Caco-2 (cell line): ENCODE measurements at regions not wholly inside any gene's neighbourhood (a gene's known extent, or its start where the extent isn't known, plus 50 kb on each side); places are given as distances from the start of the nearest gene placed in this dataset.

ENCODE experiments used
- BruUV-seq: library from RNA; stranded (reverse); fragments of 400-500 nt; replicated peaks from 2 replicates; lab custom pipeline; 2021; lab: Mats Ljungman, UMichigan
- CTCF ChIA-PET: fragments of 300-600 bp; sonication (Branson Sonifier 250); formaldehyde crosslinking; loops from one replicate; lab custom pipeline; 2022; ENCODE audit warnings: antibody characterized with exemption; lab: Charles Lee
- POLR2A ChIA-PET: fragments of 300-600 bp; sonication (Branson Sonifier 250); formaldehyde crosslinking; loops from one replicate; lab custom pipeline; 2022; ENCODE audit warnings: antibody characterized with exemption; lab: Charles Lee
- DNase-seq, 2 experiments: peaks; one replicate each; pipeline versions ENCODE4 v3.0.0 to v3.0.0-alpha.2; 2020 to 2022
- H3K27me3 ChIP-seq: replicated peaks from 2 replicates; pipeline ENCODE4 v1.6.0; 2011; ENCODE audit warnings: low read length; ENCODE audit not compliant: control insufficient read depth, insufficient read depth
- H3K36me3 ChIP-seq: 2 replicates; pipeline ENCODE4 v1.5.1; 2011; ENCODE audit warnings: low read length; ENCODE audit not compliant: control insufficient read depth, insufficient read depth
- H3K4me1 ChIP-seq: fragments of 250-450 bp; sonication (Bioruptor Pico); 2 replicates; pipeline ENCODE4 v1.5.1; 2020; ENCODE audit warnings: mild to moderate bottlenecking
- H3K4me3 ChIP-seq: 2 replicates; pipeline ENCODE4 v1.5.1; 2011; ENCODE audit warnings: low read depth, mild to moderate bottlenecking, control low read depth, low read length
- H3K9me3 ChIP-seq: fragments of 250-450 bp; sonication (Bioruptor Pico); 2 replicates; pipeline ENCODE4 v1.5.1; 2020; ENCODE audit warnings: mild to moderate bottlenecking, moderate library complexity
- H3K27ac Mint-ChIP-seq: one replicate; pipeline ENCODE4 v1.8.0; 2022; ENCODE audit warnings: mixed read lengths; ENCODE audit not compliant: unreplicated experiment
- H3K27me3 Mint-ChIP-seq: one replicate; pipeline ENCODE4 v1.8.0; 2022; ENCODE audit warnings: mixed read lengths; ENCODE audit not compliant: insufficient read depth, unreplicated experiment
- H3K36me3 Mint-ChIP-seq: one replicate; pipeline ENCODE4 v1.8.0; 2022; ENCODE audit warnings: mild to moderate bottlenecking, mixed read lengths; ENCODE audit not compliant: insufficient read depth, unreplicated experiment
- H3K4me1 Mint-ChIP-seq: one replicate; pipeline ENCODE4 v1.8.0; 2022; ENCODE audit warnings: low read depth, mixed read lengths; ENCODE audit not compliant: unreplicated experiment
- H3K4me3 Mint-ChIP-seq: one replicate; pipeline ENCODE4 v1.8.0; 2022; ENCODE audit warnings: mild to moderate bottlenecking, moderate library complexity, mixed read lengths; ENCODE audit not compliant: unreplicated experiment
- H3K9me3 Mint-ChIP-seq: one replicate; pipeline ENCODE4 v1.8.0; 2022; ENCODE audit warnings: mixed read lengths; ENCODE audit not compliant: unreplicated experiment
- CTCF ChIP-seq, 2 experiments: fragments of 200-600 bp in 1 of 2; IDR thresholded peaks; 1 replicate in 1 of 2; 2 replicates in 1 of 2; pipeline versions ENCODE4 v1.5.1 to v1.8.0; 2011 to 2022; ENCODE audit warnings: antibody characterized with exemption in 1 of 2, control low read depth in 1 of 2, inconsistent platforms in 1 of 2, low read depth in 1 of 2, low read length in 1 of 2, mild to moderate bottlenecking in 1 of 2, moderate library complexity in 1 of 2; ENCODE audit not compliant: insufficient read depth in 1 of 2, severe bottlenecking in 1 of 2, unreplicated experiment in 1 of 2
- intact Hi-C: fragments of 100-400 bp; cut with micrococcal nuclease; formaldehyde crosslinking; loops from one replicate; pipeline ENCODE4 v1.10.0; 2022; ENCODE audit not compliant: unreplicated experiment

GRCh38 chr7:116148626-116149025, 61.7 kb upstream of the TES start:
- no peak overlapping the region for H3K4me3 ChIP-seq
- no peaks in the 10 kb centered on the region for H3K27me3 ChIP-seq
- no peak for TF ChIP-seq CTCF (IDR thresholded peaks at IDR 0.05; ENCODE audit: insufficient read depth in 1 of 2, low read depth in 1 of 2, low read length in 1 of 2, severe bottlenecking in 1 of 2, unreplicated experiment in 1 of 2)
- H3K4me1 ChIP-seq: no peaks in the 10 kb centered on the region
- Mint-ChIP-seq H3K4me1 (peaks cover 7% of the 10 kb centered on the region), H3K36me3 (no peaks in the 10 kb centered on the region), H3K9me3 (no peaks in the 10 kb centered on the region), H3K27ac (no peak overlapping the region), H3K27me3 (no peaks in the 10 kb centered on the region), H3K4me3 (no peak overlapping the region)
- H3K9me3 ChIP-seq: no peaks in the 10 kb centered on the region
- intact Hi-C loops: no loop called here
- CTCF ChIA-PET: interaction anchor here (0.7 kb wide), 1 partner anchor 62 kb away, joined by 4 read pairs; the partner anchor contains the start of gene TES
- no peaks in the 10 kb centered on the region for H3K36me3 ChIP-seq
- DNase-seq: no peak
- POLR2A ChIA-PET: no interaction called here
- no TSS peak for BruUV-seq

DNA sequence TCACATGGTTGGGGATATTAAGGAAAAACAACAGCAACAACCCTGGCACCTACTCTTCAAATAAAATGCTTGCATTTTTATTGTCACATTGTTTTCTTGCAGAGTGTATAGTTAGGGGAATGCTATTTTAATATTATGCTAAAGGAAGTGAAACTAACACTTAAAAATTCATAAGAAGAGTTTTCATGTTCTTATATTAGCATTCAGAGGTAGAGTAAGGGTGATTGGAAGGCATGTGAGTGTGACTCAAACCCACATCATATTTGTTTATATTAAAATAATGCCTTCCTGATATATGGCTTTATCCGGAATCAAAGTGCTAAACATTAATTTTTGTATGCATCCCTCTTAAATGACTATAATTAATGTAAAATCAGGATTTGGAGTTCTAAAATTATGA, 59.8 kb upstream of the TES start:
- H3K27me3 Mint-ChIP-seq: no peaks in the 10 kb centered on the region

GRCh38 chr7:116152276-116152675, 58.1 kb upstream of the TES start:
- Mint-ChIP-seq H3K4me3 (no peak overlapping the region), H3K36me3 (no peaks in the 10 kb centered on the region), H3K9me3 (no peaks in the 10 kb centered on the region), H3K27ac (no peak overlapping the region), H3K4me1 (peaks cover 7% of the 10 kb centered on the region), H3K27me3 (no peaks in the 10 kb centered on the region)
- H3K4me3 ChIP-seq: no peak overlapping the region
- CTCF ChIA-PET: interaction anchor here (0.5 kb wide), 1 partner anchor 370 kb away, joined by 3 read pairs; no protein-coding TSS in a partner anchor
- intact Hi-C loops: no loop called here
- H3K27me3 ChIP-seq: no peaks in the 10 kb centered on the region
- no peak for TF ChIP-seq CTCF (IDR thresholded peaks at IDR 0.05; ENCODE audit: insufficient read depth in 1 of 2, low read depth in 1 of 2, low read length in 1 of 2, severe bottlenecking in 1 of 2, unreplicated experiment in 1 of 2)
- no TSS peak for BruUV-seq
- POLR2A ChIA-PET: no interaction called here
- no peaks in the 10 kb centered on the region for H3K36me3 ChIP-seq
- no peaks in the 10 kb centered on the region for H3K4me1 ChIP-seq
- no peak for DNase-seq
- H3K9me3 ChIP-seq: no peaks in the 10 kb centered on the region

More for the DNA sequence above, 59.8 kb upstream of the TES start:
- no TSS peak for BruUV-seq
- no peaks in the 10 kb centered on the region for H3K36me3 ChIP-seq
- POLR2A ChIA-PET: no interaction called here
- no peaks in the 10 kb centered on the region for H3K4me1 ChIP-seq
- H3K9me3 ChIP-seq: no peaks in the 10 kb centered on the region
- no peaks in the 10 kb centered on the region for H3K27me3 ChIP-seq
- CTCF ChIA-PET: no interaction called here
- no peak overlapping the region for H3K4me3 Mint-ChIP-seq
- H3K4me3 ChIP-seq: no peak overlapping the region
- H3K36me3 Mint-ChIP-seq: no peaks in the 10 kb centered on the region
- H3K4me1 Mint-ChIP-seq: peaks cover 7% of the 10 kb centered on the region
- intact Hi-C loops: no loop called here
- H3K9me3 Mint-ChIP-seq: no peaks in the 10 kb centered on the region
- DNase-seq: no peak
- no peak overlapping the region for H3K27ac Mint-ChIP-seq
- no peak for TF ChIP-seq CTCF (IDR thresholded peaks at IDR 0.05; ENCODE audit: insufficient read depth in 1 of 2, low read depth in 1 of 2, low read length in 1 of 2, severe bottlenecking in 1 of 2, unreplicated experiment in 1 of 2)
